Activated effector memory CD4-positive, alpha-beta T cell treated with Interleukin-2 at 50 U/mL for 16 hours (primary cell): ENCODE measurements at regions not wholly inside any gene's neighbourhood (a gene's known extent, or its start where the extent isn't known, plus 50 kb on each side); places are given as distances from the start of the nearest gene placed in this dataset.

ENCODE experiments used
- DNase-seq: peaks from one replicate; pipeline ENCODE4 v3.0.0-alpha.2; 2020

DNA sequence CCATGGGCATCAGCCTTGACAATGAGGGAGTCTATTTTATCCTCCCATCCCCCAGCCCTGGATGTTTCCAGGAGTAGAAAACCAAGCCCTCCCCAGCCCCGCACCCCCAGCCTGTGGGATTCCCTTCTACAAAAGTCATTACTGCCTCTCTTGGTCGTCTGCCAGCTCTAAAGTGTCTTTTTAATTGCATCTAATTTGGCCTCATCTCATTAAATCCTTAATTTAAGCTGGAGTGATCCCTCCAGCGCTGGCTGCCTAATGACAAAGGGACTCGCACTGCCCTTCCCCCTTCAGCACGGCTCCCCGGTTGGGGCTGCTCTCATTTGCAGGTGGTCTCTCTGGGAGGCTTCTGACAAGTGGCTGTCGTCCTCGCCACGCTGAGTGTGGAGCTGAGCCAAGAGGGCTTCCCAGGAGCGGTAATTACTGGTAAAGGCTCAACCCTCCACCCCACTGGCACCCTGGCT lies 107.9 kb upstream of the ALDH1B1 start:
- no peak for DNase-seq

DNA sequence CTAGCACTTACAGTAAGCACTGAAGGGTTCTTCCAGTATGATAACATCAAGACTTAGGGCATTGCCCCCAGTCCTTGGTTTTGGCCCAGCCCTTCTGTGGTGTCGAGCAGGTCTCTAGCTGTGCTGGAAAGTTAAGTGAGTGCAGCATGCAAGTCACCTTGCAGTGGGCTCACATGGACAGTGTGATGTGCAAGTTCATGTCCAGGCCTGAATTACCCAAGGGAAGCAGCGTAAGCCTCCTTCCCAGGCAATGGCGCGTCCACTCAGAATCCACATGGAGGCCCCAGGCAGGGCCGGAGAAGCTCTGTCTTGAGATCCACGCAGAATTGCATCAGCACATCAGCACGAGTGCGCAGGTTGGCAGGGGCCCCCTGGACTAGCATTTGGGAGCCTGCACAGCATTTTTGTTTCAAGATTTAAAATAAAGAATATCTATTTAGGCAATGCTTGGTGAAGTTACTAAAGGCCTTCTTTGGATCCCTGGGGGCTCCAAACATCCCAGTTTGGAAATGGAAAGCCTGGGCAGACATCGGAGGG lies 108.4 kb upstream of the ALDH1B1 start:
- DNase-seq = no peak

DNA sequence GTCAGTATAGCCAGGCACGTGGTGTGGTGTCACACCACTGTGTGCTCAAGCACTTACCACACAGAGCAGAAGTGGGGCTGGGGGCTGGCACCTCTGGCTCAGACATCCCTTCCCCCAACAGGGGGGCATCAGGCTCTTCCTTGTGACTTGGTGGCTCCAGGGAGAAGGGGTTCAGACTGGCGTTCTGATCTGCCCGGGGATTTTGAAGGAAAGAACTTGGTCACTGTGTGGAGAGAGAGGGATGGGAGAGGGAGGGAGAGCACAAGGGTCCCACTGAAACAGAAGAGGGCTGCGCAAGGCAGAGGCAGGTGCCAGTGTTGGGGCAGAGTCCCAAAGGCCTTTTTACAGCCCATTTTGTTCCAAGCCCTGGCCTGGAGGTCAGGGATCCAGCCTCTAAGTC lies 109.7 kb upstream of the ALDH1B1 start:
- DNase-seq = no peak

DNA sequence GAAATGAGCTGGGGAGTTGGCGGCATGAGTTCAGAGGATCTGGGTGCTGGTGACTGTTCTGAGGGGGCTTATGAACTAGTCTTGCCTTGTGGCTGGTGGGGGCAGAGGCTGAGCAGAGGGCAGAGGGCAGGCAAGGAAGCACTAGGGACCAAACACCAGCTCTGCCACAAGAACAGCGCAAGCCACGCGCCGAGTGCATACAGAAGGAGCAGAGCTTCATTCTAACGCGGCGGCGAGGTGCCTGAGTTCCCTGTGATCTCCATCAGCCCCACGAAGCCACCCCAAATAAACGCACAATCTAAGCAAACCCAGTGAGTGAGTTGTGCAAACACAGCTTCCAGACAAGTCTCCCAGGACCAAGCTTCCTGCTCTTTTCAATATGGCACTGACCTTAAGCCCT lies 110.6 kb upstream of the ALDH1B1 start:
- no peak for DNase-seq

DNA sequence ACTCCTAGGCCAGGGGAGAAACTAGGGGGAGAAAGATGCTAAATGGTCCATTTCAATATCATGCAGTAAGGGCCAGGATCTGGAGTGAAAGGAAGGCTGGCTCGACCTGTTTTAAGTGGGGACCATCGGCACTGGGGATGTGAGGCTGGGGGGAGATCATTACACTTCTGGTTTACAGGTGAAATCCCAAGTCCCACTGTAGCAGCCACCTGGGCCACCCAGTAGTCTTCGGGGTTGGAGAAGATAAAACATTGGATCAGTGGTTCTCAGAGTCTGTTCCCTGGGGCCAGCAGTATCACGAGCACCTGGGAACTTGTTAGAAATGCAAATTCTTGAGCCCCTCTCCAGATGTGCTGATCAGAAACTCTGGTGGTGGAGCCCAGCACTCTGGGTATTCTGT lies 111.3 kb upstream of the ALDH1B1 start:
- no peak for DNase-seq

DNA sequence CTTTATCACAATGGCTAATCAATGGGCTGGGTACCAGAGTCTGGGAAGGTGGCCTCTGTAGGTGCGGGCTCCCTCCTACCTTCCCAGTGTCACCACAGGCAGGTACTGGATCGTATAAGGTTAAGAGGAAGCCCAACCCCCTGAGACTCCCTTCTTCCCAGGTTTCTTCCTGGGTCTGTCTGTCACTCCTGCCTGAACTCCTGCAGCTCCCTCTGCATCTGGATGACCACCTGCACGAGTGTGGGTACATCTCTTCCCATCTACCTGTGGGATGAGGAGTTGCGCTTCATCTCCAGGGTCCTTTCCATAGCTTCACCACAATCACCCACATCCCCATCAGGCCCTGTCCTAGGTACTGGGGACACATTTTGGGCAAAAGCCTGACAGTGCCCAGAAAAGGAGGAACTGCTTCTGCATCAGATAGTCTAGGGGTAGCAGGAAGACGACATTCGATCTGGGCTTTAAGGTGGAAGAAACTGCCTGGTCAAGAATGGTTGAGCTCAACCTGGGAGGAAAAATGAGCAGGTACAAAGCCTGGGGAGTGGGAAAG lies 112.2 kb upstream of the ALDH1B1 start:
- DNase-seq = no peak

DNA sequence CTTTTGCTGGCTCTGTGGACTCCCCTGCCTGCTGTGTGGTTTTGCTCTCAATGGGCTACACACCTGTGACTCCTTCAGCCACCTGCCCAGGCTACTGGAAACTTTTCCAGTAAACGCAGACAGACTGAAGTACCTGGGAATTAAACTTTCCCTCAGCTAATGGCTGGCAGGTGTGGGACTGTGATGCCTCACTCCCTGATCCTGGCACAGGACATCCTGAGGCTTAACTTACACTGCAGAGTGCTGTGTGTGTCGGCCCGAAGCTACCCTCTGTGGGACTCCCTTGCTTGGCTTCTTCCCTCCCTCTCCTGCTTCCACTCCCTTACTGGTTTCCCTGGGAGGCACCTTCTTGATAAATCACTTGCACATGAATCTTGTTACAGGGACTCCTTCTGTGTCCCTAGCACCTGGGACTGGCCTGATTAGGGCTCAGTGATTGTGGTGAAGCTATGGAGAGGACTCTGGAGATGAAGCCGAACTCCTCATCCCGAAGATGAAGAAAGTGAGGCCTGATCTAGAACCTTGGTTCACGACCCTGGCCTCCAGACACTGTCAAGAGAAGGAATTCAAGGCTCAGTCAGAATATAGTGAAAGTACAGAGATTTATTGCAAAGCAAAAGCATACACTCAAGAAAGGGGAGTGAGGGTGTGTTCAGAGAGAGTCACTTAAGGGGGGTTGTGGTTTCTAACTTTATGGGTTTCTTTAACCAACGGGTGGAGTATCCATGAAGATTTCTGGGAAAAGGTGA lies 113.4 kb upstream of the ALDH1B1 start:
- no peak for DNase-seq

DNA sequence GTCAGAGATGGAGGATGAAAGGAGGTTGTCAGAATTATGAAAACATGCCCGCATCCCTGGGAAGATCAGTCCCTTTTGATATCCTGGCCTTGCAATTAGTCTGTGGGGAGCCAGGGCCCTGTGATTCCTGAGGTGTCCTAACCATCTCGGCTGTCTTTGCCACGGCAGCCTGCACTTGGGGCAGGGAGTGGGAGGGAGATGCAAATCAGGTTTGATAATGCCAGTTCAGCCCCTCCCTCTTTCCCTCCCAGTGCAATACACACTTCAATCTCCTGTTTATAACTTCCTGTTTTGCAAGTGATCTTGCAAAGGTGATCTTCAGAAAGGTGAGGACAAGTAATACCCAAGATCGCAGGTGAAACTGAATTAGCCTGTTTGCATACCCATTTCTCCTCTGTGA lies 114.0 kb upstream of the ALDH1B1 start:
- DNase-seq = no peak

DNA sequence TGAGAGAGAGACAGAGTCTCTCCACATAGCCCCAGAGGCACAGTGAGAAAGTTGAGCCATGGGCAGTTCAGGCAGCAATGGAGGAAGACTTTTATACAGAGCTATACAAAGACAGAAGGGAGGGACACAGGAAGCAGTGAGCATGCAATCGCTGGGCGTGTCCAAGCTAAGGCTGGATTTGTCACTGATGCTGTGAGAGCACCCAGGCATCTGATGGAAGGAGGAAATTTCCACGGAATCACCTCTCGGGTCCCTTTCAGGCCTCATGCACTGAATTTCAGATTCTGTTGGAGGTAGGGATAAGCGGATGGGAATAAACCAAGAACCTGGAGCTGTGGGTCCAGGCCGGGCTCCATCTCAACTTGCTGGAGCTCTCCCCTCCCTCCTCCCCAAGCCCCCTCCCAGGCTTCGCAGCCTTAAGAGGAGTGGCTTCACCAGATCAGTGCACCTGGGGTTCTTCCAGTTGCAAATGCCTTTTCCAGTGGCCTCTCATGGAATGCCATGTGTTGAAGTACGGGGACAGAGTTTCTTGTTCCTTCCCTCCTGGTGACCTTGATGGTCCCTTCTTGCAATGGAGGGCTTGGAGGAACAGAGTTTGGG lies 114.8 kb upstream of the ALDH1B1 start:
- no peak for DNase-seq

DNA sequence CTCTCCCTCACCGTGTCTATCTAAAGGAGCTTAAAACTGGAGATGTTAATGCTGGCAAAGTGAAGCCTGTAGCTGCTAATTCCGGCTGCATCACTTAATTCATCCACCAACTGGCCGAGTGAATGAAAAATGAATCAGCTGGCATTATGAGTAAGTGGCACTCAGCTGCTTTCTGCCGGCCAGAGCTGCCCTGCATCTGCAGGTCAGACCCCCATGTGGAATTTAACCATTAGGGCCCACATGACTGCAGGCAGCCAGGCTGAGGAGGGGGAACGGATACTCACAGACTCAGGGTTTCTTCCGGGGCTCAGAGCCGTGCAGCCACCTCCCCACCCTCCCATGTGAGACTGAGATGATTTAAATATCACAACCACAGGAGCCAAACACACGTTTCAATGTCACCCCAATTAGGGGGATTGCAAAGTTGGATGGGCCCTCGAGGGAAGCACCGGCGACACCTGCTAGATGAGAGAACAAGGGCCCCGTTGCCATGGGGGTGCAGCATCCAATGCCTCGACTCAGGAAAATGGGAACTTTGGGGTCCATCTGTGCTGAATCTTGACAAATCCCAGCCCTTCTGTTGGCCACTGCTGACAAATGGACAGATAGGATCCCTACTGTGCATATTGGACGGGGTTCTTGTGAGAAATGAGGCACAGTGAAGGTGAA lies 115.6 kb upstream of the ALDH1B1 start:
- no peak for DNase-seq

DNA sequence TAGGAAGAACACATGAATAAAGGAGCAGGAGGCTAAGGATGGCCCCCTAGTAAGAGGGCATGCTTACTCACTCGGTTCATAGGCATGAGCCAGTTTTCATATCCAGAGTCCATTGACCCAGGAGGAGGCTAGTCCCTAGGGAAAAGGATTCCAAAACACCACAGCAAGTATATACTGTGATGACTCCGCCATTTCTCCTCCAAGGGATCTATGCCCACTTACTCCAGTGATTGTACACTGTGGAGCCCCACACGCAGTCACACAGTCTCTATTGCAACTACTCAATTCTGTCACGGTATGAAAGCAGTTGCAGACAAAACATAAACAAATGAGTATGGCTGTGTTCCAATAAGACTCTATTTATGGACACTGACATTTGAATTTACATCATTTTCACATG lies 117.7 kb upstream of the ALDH1B1 start:
- no peak for DNase-seq

DNA sequence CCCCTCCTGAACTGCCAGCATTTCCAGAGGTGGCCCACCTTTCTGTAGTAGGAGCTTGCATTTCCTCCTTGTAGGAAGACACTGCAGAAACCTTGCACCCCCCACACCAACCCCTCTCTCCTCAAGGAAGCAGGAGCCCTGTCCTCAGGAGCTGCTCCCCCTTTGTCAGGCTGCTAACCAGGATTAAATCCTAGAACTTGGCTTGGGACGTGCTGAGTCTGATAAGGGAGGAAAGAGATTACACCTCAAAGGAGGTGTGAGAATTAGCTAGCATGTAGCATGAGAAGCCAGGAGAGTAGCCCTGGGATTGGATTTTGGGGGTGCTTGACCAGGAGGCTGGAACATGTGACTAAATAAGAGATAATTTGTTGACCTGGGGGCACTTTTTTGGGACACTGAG lies 119.8 kb upstream of the ALDH1B1 start:
- no peak for DNase-seq

DNA sequence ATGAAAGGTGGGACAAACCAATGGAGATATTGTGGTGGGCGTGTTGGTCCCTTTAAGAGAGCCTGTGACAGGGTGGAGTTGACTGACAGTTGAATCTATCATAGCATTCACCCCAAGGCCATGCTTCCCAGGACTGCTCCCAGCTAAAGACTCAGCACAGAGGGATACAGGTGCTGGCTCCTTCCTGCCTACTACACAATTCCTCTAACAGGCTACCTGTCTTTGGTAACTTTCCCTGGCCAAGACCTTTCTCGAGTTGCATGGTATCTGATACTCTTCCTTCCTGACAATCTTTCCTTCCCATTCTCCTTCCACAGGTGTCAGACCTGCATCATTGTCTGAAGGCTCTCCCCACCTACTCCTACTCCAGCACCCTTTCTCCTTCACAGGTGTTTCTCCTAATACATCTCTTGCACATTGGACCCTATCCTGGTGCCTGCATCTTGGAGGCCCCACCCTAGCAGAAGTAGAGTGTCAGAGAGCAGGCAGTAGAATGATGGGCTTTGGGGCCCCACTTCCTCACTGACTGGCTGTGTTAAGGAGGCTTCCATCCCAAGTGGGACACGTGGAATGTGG lies 120.7 kb upstream of the ALDH1B1 start:
- DNase-seq = no peak

DNA sequence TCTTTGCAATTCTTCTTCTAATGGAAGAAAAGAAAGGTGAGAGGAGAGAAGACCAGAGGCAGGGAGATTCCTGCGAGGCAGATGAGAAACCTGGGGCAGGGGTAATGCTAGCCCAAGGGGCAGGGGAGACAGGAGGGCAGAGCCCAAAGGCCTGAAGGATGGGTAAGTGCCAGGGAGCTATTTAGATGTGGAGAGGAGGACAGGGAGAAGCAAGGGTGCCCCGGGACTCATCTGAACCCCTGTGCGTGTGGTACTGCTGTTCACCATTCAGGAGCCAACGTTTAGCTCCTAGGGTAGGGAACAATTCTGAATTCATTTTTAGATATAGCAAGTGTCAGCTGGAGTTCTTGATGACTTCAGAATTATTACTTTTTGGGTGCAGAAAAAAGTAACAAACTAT lies 122.7 kb upstream of the ALDH1B1 start:
- DNase-seq = no peak

DNA sequence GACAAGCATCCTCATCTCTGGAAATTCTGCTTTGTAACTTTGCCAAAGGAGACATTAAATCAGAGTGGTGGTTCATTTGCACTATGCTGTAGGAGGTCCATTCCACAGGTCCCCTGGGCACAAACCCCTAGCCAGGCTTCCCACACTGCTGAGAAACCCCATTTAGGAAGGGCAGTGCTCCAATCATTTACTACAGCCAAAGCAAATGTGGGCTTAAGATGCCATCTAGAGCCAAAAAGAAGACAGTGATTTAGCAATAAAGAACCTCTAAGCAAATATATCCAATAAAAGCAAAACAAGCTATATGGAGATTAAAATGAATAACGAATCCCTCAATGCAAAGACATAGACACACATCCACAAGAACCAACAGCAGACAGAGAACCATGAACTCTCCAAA lies 129.0 kb upstream of the ALDH1B1 start:
- no peak for DNase-seq

DNA sequence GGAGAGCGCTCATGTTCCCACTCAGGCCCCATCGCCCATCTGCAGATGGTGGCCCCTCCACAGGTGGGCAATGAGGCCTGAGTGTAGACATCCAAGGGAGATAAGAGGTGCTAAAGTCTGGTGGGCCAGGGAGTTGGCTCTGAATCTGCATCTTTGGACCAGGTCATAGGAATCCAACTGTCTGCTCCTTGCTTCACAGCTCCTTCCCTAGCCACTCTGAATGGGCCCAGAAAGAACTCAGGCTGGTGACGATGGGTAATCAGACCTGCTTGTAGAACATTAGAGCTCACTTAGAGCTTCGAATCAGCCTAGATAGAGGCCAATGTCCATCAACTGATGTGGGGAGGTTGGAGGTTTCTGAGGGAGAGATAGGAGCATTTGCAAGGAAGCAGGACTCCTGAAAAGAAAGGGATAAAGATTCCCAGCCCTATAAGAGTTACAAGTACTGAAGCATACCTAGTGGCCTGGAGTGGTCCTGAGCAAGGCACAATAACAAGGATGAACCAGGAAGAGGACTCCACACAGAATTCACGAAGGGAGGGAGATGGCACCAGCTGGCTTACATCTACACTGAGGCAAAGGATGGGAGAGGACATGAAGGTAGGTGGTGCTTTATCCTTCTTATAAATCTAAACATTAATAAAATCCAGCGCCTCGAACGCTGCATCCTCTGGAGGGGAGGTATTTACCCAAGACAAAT lies 132.8 kb upstream of the ALDH1B1 start:
- no peak for DNase-seq

DNA sequence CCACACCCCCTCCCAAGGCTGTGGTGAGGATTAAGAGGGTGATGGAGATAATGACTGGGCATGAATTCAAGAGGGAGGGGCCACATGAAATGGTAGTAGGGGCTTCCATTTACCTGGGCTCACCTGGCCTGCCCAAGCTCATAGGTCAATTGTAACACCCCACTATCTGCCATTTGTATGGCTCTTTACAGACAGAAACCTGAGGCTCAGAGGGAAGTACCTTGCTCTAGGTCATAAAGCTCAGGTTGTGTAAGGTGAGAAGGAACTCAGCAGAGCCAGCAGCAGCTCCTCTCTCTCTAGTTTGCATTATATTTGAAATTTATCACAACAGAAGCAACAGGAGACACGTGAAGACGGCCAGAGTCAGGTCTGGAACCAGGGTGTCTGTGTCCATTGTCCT lies 133.4 kb upstream of the ALDH1B1 start:
- DNase-seq = no peak

DNA sequence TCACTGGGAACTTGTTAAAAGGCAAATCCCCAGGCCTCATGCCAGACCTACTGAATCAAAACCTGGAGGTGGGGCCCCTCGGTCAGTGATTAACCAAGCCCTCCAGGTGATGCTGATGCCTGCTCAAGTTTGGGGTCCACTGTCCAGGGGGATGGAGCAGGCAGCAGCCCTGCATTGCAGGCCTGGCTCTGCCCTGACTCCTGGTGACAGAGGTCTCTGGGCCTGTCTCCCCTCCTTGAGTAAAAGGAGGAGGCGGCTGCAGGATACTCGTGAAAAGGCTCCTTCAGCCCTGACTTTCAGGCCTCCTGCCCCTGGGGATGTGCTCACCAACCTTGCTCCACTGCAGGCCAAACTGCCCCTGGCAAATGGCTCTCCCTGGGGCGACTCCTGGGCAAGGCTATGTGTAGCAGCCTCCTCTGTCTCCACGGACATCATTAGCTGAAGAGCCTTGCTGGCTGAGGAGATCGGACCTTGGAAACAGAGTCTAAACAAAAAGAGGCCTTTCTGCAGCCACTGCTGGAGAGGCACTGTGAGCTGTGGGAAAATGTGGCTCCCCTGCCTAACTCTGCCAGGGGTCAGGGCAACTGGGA lies 134.8 kb upstream of the ALDH1B1 start:
- DNase-seq = no peak

DNA sequence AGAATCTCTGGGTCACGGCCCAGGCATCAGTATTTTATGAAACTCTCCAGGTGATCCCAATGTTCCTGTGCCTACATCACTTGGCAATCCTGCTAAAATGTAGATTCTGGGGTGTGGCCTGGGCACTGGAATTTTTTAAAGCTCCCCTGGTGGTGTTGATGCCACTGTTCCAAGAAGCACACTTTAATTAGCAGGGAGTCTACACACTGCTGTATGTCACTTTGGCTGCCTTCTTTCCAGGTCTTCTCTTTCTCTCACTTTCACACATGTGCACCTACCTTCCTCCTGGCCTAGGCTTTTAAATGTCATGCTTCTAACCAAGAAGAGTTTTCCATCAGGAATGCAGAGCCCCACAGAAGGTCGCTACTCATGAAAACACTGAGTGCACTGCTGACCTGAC lies 136.0 kb upstream of the ALDH1B1 start:
- DNase-seq = no peak

DNA sequence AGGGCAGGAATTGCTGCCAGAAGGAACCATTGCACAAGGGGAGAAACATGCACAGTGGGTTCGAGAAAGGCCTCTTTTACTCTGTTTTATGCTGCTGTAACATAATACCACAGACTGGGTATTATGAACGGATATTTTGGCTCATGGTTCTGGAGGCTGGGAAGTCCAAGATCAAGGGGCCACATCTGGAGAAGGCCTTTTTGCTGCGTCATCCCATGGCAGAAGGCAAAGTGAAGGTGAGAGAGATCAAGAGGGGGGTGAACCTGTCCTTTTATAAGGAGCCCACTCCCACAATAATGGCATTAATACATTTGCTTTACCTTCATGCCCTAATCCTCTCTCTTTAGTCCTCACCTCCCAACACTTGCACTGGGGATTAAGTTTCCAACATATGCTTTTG lies 136.9 kb upstream of the ALDH1B1 start:
- no peak for DNase-seq

DNA sequence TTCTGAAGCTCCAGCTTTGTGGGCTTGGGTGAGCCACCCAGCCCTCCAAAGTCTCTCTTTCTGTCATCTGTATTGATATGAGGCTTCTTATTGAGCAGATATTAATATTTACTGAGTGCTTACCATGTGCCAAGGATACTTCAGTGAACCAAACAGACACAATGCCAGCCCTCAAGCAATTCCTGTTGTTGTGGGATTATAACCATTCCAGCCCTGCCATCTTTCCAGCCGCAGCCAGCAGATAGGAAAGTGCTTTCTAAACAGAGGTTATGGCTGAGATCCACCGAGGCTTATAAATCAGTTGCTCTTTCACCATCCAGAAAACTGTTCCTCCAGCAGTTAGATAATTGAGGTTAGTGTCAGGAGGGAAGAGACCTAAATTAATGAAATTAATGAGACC lies 137.7 kb upstream of the ALDH1B1 start:
- DNase-seq = no peak

DNA sequence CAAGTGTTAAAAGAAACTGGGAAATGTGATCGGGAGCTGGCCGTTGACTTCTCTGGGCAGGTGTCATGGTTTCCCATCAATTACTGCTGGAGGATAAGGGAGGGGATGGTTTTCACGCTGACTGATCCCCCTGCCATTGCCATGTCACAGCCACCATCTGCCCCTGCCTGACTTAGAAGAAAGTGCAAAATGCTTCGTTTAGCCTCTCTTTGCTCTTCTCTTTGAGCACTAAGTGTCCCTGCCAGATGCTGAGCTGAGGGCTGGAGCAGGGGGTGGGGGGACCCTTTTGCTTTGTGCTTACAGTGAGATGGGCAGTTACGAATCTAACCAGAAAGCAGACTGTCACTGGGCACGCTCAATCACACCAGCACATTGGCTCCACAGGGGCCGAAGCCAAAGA lies 138.4 kb upstream of the ALDH1B1 start:
- DNase-seq = no peak
